HG03139 (cell line): ENCODE measurements at regions not wholly inside any gene's neighbourhood (a gene's known extent, or its start where the extent isn't known, plus 50 kb on each side); places are given as distances from the start of the nearest gene placed in this dataset.
"Not testable (repeated sequence)": the region's sequence is repeated elsewhere in the genome, so short reads cannot be mapped to it uniquely, and the experiment has no call there.

Experiments
- ATAC-seq: cut with Tn5 transposase; IDR thresholded peaks from one replicate; pipeline ENCODE4 v1.9.1; 2021; ENCODE audit not compliant: unreplicated experiment

DNA sequence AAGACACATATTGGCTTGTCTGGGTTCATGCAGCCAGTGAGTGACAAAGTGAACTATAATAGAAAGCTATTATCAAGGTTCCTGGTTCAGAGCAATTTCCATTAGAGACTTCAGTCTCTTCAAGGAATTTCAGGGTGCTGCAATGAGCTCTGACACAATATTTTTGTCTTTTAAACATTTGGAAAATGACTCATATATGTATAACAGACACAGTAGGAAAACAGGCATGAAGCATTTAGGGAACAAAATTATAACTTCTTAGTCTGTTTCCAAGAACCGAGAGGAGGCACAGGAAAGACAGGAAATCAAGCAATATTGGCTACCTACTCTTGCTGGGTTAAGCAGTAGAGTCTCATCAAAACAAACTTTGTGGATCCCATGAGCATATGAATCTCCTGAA is 170.4 kb downstream of the PTPRC start:
- no peak for ATAC-seq

DNA sequence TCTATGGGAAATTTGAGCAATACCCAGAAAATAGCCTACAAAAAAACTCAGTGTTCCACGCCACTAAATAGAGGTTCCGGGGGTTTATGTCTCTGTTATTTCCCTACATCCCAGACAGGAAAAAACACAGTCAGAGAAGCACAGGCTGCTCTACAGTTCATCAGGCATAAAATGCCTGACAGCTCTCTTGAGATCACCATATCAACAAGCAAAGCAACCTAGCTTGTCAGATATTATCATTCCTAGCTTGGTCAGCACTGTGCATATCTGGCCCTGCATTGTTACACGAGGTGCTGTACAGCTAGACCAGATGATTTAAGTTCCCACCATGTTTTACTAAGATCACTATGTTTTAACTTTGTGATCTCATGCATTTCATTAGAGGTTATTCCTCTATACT is 172.6 kb downstream of the PTPRC start:
- ATAC-seq = no peak

DNA sequence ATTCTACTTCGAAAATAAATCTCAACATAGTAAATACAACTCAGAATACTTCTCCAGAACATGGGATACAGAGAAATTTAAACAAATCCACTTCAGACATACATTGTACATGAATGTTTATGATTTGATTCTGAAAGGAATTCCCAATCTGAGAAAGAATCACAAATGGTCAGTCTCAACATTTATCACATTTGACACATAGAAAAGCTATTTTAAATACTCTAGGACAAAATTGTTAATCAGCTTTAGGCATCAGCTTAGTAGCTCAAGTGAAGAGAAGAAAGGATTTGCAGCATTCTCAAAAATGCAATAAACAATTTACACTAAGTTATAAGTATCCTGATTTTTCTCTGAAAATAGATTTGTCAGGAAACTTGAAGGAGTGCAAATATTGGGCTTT is 184.8 kb downstream of the PTPRC start:
- ATAC-seq = no peak

DNA sequence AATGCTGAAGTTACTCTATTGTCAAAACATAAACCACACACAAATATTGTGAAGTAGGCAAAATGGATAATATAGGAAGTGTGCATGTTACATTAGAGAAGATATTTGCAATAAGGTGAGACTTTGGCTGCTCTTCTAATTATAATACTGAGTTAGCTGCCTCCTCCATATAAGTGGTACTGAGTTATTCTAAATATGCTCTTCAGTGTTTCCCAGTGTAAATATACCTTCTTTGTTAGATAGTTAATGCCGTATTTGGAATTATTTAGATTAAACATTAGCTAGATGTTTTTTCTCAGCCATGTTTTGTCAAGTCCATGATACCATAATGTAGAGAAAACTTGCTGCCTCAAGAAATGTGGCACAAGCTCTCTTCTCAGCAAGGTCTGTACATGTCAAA is 186.4 kb downstream of the PTPRC start:
- no peak for ATAC-seq

DNA sequence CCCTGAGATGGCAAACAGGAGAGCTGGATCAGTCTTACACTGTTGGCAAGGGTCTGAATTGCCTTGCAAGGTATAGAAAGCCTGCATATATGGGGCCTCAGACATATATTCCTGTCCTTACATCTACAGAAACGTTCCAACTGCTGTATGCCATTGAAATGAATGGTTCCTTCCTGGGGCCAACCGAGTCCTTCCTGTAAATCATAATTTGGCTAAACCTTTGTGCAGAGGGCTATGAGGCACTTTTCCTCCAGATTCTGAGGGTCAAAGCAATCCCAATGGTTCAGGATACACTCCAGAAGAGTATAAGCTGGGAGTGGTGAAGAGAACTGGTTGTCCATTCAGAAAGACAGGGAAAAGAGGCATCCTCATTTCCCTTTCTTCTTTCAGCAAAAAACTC is 190.5 kb downstream of the PTPRC start:
- no peak for ATAC-seq

DNA sequence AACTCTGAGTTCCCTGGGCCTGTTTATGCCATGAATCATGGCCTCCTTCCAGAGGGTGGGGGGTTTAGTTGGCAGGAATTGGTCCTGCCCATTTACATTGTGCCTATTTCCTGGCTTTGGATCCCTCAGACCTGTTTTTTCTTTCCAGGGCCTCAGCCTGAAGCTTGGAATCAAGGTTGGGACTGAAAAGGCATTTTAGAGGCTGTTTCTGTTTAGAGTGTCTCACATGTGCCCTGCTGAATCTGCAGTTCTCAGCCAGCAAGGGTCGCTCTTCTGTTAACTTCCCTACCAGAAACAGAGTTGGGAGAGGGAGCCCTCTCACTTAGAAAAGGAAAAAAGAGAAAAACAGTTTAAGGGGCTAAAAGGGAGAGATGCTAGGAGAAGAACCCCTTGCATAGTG is 191.1 kb downstream of the PTPRC start:
- ATAC-seq = no peak

DNA sequence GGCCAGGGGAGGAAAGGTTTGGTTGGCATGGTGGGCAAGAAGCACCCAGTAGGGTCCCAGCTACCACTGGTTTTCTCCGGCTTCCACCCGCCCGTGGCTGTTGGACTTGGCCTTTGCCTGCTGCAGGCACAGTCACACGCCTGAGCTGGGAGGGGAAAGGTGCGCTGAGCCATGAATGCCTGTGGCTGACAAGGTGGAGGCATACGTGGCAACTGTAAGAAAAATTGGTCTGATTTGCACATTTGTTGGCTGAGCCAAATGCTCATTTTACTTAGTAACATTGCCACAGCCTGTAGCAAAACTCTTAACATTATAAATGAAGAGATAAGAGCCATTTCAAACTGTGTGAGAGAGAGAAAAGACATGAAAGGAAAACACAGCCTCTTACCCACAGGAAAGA is 191.6 kb downstream of the PTPRC start:
- ATAC-seq = no peak

DNA sequence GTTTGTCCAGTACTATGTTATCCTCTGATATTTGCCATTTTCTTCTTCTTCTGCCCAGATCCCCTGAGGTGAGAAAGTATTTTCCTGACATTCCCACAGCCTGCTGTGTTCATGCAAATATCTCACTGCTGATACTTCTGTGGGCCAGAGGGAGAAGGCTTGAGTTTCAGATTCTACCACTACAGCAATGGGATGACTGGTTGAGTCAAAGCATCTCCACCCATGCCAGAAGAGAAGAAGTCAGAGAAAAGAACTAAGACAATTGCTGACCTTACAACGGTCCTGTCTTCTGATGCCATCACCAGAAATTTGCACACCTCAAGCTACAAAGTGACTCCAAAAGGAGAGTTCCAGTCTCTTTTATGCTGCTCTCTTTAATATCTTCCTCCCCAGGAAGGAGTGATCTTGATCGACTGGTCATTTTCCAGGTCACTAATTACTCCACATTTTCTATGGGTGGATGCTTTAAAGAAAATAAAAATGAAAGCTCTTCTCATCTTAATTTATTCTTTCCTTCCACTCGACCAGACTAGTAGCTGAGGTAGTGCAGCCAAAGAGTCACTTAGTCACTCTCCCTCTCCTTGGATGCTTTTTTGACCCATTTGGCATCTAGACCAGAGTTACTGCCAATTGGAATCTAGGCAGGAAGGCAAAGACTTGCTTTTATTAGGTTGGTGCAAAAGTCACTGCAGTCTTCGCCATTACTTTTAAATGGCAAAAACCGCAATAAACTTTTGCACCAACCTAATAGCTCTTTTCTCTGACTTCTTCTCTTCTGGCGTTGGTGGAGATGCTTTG is 195.1 kb downstream of the PTPRC start:
- no peak for ATAC-seq

DNA sequence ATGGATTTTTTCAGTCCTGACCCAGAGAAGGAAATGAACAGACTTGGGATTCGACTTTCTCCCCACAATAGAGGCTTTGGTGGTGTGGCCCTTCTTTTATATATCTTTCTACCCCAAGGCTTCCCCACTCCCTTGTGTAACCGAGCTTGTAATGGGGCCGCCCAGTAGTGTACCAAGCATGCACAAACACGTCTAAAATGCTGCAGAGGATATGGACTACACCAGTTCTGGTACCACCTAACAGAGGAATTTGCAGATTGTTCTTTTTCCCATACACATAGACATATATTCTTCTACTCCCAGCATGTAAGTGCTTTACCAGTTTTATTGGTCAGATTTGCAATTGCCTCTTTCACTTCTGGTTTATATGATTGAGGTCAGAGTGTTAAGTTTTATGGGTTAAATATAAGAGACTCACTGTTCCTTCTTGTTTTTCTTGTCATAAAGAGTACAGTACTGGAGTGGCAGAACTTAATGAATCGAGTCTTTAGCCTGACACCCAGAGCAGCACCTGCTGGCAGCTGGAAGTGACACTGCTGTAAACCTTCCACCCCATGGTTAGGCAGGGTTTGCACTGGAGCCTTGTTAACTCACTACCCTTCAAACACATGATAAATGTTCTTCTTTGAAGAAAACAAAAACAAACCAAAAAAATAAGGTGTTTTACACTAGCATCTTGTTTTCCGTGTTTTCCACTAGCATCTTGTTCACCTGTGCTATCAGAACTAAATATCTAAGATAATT is 198.6 kb downstream of the PTPRC start:
- no peak for ATAC-seq

DNA sequence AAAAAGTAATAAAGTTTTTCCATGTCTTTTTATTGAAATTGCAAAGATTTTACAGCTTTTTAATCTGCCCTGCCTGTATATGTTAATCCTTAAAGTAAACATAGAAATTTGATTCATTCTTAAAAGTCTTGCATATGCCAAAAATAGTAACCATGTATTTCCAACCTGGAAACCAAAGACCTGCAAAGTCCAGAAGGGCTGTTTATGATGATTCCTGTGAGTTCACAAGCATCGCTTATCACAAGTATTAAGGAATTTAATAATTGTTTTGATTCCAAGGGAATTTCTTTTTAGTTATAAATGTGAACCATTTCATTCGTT is 199.1 kb downstream of the PTPRC start:
- no peak for ATAC-seq

DNA sequence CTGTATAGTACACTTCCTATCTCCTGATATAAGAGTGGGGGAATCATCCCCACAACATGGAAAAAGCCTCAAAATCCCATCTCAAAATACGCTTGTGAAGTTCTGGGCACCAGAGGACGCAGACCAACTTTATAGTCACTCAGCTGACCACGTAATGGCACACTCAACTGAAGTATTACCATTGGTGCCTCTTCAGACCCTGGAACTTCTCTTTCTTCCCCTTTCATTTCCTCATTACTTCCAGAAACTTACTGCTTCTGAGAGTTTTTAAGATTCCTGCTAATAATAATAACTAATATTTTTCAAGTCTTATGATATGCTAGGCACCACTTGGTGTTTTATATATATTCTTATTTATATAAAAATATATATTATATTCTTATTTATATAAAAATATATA is 202.6 kb downstream of the PTPRC start:
- no peak for ATAC-seq

DNA sequence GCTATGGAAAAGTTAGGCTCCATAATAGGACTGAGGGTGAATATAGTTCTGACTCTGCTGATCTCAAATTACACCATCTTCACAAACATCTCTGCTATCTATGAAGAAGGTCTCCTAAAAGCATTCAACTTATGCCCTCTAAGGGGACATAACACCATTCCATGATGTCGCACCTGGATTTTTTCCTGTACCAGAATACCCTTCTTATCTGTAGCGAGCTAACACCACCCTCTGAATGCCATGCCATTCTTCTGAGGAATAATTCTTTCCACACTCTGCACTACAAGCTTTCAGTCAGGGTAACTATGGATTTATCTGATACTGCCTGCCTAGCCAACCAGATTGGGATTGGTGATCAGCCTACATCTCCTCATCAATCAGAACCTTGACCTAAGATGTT is 203.8 kb downstream of the PTPRC start:
- no peak for ATAC-seq

DNA sequence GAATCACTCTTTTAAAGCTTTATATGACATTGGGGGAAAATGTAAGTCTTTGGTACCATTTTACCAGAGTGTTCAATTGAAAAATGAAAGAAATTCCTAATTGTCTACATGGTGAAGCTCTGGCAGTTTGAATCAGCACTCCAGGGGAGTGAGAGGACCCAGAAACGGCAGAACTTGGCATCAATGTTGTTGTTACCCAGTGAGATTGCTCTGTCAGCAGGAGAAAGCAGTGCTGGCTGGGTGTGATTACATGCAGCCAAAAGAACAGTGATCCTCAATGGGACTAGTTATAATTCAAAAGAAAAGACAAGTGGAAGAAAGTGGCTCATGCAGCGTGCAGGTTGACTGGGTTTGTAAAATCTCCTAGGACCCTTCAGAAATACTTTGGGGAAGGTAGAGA is 206.4 kb downstream of the PTPRC start:
- ATAC-seq = no peak

DNA sequence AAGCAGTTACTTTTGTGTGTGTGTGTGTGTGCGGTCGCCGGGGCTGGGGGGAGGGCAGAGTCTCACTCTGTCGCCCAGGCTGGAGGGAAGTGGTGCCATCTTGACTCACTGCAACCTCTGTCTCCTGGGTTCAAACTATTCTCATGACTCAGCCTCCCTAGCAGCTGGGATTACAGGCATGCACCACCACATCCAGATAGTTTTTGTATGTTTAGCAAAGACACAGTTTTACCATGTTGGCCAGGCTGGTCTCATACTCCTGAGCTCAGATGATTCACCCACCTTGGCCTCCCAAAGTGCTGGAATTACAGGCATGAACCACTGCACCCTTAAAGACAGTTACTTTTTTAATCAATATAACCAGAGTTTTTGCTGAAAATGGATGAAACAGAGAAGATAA is 207.0 kb downstream of the PTPRC start:
- ATAC-seq = no peak

DNA sequence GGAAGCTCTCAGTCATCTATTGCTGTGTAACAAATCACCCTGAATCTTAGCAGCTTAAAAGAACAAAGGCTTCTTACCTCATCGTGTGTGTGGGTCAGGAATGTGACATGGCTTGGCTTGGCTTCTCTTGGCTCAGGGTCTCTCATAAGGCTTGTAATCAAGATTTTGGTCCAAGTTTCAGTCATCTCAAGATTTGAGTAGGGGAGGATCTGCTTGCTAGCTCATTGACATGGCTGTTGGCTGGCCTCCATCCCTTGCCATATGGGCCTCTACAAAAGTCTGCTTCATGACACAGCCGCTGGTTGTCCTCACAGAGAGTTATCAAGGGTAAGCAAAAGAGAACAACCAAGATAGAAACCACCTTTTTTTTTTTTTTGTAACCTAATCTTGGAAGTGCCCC is 207.7 kb downstream of the PTPRC start:
- ATAC-seq = no peak

DNA sequence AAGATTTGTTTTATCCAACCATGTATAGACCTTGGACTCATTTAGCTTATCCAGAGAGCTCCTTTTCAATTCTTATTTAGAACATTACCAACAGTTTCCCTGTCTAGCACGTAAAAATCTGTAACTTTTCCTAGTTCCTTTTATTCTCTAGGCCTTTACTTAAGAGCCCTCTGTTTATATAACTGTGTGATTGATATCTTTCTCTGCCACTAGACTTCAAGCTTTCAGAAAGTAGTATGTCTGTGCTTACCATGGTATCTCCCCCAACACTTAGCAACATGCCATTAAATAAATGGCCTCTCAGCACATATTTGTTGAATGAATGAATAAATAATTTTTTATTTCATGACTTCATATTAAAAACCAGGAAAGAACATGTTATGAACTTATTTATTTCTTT is 209.4 kb downstream of the PTPRC start:
- no peak for ATAC-seq

DNA sequence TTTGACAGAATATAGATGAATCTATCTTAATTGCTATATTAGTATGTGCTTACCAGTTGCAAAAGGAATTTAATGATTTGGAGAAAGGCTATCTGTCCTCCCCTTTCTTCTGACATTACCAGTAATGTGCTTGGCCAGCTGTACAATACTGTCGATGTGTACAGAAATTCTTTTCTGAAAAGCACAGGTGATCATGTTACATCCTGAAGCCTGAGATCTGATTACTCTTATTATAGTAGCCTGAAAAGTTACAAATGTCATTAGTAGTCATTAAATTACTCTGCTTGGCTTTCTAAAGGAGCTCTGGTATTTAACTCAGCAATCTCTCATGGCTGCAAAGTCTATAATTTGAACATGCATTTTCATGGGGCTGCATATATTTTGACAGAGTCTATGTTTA is 209.8 kb downstream of the PTPRC start:
- ATAC-seq = no peak

DNA sequence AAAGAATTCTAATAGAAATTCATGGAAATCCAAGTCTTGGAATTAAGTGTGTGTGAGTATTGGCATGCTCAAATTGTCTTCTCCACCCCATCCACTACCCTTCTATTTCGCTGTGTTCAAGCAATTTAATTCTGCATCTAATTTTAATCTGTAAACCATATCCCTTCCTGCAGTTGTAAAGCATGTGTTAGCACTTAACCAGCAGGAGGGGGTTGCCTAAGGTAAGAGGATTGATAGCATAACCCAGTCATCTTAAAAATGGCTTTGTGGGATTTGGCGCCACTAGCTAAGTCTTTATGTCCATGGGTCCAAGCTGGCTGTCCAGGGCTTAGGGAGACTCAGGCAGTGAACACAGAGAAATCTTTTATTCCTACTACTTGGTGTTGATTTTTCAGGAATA is 210.3 kb downstream of the PTPRC start:
- no peak for ATAC-seq

DNA sequence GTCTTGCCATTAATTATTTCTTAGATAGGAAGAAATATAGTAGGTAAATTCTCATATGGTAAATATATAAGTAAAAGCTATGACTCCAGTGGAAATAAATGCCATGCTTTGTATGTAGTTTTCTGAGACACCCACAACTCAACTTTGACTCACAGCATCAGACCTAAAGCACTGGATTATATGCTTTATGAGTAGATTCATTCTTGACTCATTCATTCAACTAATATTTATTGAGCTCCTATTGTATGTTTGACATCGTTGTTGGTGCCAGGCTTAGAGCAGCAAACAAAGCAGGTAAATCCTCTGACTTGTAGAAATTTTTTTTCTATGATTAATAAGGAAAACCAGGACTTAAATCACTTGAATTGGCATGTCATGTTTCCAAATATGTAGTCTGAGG is 211.4 kb downstream of the PTPRC start:
- no peak for ATAC-seq

DNA sequence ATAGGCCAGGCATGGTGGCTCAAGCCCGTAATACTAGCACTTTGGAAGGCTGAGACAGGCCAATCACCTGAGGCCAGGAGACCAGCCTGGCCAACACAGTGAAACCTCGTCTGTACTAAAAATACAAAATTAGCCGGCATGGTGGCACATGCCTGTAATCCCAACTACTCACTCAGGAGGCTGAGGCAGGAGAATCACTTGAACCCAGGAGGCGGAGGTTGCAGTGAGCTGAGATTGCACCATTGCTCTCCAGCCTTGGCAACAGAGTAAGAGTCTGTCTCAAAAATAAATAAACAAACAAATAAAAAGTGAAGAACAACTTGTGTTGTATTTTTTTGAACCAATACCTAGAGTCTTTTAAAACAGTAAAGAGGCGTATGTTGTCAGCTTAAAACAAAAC is 212.1 kb downstream of the PTPRC start:
- not testable (repeated sequence) for ATAC-seq

DNA sequence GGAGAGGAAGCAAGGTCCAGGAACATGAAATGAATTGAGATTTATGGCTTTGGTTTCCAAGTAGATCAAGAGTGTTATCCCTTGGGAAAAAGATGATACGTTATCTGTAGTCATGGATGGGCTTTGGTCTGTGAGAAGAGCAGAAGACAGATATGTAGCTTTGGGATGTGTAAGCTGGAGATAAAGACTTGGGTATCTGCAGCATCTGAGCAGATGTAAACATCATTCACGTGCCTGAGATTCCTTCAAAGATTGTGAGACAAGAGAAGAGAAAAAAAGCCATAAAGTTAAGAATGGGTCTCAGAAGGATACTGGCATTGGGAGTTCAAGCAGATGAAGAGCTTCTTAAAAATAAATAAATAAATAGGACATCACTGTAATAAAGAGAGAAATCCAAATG is 217.8 kb downstream of the PTPRC start:
- ATAC-seq = no peak

DNA sequence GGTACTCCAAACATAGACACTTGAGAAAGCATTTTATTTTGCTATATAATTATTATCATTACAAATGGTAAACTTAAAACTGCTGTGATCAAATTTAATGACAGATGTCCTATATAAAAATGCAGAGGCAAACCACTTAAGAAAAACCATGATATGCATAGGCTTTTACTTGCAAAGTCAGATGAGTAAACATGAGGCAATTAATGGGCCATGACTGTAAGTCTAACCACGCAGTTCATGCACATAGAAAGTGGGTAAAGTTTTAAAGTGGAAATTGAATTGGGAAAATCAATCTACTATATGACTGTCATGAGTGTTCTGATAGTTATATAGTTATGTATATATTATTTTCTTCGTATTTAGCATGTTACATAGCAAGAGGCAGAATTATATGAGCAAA is 219.2 kb downstream of the PTPRC start:
- no peak for ATAC-seq

DNA sequence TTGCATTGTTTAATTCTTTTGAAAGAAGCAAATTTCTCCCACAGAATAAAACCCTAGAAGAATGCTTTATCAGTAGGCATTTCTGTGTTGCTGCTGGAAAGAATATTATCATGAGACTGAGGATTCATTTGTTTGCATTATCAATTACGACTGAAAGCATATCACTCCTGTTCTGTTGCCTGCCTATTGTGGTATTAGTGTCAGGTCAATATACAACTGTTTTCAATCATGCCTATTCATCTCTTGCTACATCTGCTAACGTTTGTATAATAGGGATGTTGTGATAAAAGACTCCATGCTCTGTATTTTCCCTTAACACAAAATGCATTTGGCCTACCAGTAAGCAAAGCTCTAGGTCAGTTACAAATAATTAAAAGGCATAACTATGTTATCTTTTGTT is 221.5 kb downstream of the PTPRC start:
- no peak for ATAC-seq
